A673 (cell line): ENCODE measurements at regions not wholly inside any gene's neighbourhood (a gene's known extent, or its start where the extent isn't known, plus 50 kb on each side); places are given as distances from the start of the nearest gene placed in this dataset.
A peak's percentile ranks its signal among the peaks of the same experiment; 100 is the strongest.

ENCODE experiments used
- CTCF ChIP-seq: fragments of 300-800, 200-600 bp; sonication (generic); conservative IDR thresholded peaks from 2 replicates; pipeline ENCODE4 v1.5.1; 2017; ENCODE audit warnings: low read depth, mild to moderate bottlenecking, antibody characterized with exemption, low read length, moderate library complexity, mixed read lengths
- EZH2 ChIP-seq: fragments of 200-600 bp; sonication (generic); IDR thresholded peaks from 2 replicates; pipeline ENCODE4 v1.6.1; 2017; ENCODE audit warnings: borderline replicate concordance, low read depth, mild to moderate bottlenecking, mixed read lengths, antibody characterized with exemption, low read length; ENCODE audit not compliant: poor library complexity, severe bottlenecking

GRCh38 chr20:9966966-9967365, 67.8 kb upstream of the ANKEF1 start:
- TF ChIP-seq EZH2, result no peak
- TF ChIP-seq CTCF, result peak; percentile 59
